ENCODE measurements at regions not wholly inside any gene's neighbourhood (a gene's known extent, or its start where the extent isn't known, plus 50 kb on each side); places are given as distances from the start of the nearest gene placed in this dataset.
"Not testable (repeated sequence)": the region's sequence is repeated elsewhere in the genome, so short reads cannot be mapped to it uniquely, and the experiment has no call there.

DNA sequence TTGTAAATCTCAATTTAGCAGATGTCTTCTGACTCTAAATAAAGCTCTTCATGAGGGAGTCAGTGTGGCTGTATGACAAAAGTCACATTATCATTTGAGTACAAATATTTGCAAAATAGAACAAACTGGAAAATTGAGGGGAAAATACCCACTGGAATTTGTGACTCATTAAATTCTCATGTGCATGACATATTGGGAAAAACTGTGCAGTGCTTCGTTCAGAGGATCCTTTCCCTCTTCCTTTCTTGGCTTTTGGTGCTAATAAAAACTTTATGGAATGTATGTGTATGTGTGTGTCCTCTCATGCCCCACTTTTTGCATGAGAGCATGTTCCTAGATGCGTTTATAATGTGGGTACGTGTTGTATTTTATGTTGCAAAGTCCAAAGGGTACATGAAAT is 267.8 kb downstream of the KTN1 start:
- DNase-seq (ENCODE audit: low spot score) = no peak

DNA sequence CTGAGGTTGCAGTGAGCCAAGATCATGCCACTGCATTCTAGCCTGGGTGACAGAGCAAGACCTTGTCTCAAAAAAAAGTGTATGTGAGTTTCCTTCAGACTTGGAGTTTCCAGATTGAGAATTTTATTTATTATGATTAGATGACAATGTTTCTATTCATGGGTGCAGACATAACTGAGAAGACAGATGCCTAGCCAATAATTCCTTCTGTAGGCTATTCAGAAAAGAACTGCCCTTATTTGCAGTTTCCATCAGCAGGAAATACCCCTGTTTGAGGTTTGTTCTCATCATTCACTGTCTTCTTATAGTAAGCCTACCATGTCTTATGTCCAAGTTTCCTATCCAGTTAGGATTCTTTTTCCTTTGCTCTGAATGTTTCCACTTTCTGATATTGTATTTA is 269.0 kb downstream of the KTN1 start:
- no peak for DNase-seq (ENCODE audit: low spot score)

DNA sequence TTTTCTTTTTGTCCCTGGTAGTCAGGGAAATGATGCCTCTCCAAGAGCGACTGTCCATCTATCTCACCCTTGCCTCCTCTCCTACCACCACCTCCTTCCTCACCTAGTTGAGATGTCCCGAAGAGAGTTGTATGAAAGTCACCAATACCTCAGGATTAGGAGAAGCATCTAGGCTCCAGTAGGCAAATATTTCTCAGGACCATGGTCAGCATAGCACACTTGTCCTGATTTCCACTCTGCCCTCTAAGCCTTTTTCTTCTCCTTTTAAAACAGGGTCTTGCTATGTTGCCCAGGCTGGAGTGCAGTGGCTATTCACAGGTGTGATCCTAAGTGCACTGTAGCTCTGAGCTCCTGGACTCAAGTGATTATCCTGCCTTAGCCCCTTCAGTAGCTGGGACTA is 268.4 kb upstream of the PELI2 start:
- no peak for DNase-seq (ENCODE audit: low spot score)

DNA sequence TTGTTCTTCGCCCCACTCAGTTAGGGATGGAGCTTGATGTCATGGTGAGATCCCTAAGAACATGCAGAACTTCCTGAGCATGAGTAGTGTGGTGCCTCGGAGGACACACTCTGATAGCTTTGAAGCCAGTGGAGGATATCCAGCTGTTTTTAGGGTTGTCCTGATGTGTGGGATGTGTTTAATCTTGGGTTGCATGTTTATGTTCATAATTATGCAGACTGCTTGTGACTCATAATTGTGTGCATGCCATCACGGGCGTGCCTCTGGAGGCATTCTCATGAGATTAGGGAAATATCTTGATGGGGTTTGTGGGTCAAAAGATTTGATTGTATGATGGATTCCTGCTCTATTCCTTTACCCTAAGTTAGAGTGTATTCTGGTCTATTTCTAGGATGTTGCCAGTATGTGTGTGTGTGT is 267.4 kb upstream of the PELI2 start:
- no peak for DNase-seq (ENCODE audit: low spot score)

- DNase-seq (ENCODE audit: low spot score) = no peak
Observed at GRCh38 chr14:55851301-55851700, 266.9 kb upstream of the PELI2 start.

DNA sequence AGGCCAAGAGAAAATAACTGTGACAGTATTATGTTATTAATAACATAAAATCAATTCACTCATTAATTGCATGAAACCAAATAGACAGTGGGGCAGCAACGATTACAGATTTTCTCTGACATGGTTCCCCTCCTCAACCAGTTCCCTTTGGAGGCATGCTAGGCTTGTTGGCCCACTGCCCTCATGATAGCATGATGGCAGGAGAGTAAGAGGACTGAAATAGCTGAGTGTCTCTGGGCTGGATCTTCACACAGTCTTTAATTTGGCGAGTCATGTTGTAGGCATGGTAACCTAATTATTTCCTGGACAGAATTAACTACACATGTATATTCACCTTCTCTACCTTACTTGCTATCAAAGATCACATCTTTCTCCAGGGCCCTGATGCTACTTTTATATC is 266.2 kb upstream of the PELI2 start:
- DNase-seq (ENCODE audit: low spot score) = no peak

GRCh38 chr14:55855751-55856150 is 262.5 kb upstream of the PELI2 start:
- no peak for DNase-seq (ENCODE audit: low spot score)

DNA sequence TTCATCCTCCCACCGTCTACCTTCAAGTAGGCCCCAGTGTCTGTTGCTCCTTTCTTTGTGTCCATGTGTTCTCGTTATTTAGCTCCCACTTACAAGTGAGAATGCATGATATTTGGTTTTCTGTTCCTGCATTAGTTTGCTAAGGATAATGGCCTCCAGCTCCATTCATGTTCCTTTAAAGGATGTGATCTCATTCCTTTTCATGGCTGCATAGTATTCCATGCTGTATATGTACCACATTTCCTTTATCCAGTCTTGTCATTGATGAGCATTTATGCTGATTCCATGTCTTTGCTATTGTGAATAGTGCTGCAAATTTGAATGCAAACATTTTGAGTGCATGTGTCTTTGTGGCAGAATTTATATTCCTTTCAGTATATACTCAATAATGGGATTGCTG is 259.6 kb upstream of the PELI2 start:
- DNase-seq (ENCODE audit: low spot score) = no peak

- DNase-seq (ENCODE audit: low spot score) = not testable (repeated sequence)
Observed at GRCh38 chr14:55861561-55861960, 256.6 kb upstream of the PELI2 start.

- no peak for DNase-seq (ENCODE audit: low spot score)
Observed at GRCh38 chr14:55864890-55865655, 253.1 kb upstream of the PELI2 start.

DNA sequence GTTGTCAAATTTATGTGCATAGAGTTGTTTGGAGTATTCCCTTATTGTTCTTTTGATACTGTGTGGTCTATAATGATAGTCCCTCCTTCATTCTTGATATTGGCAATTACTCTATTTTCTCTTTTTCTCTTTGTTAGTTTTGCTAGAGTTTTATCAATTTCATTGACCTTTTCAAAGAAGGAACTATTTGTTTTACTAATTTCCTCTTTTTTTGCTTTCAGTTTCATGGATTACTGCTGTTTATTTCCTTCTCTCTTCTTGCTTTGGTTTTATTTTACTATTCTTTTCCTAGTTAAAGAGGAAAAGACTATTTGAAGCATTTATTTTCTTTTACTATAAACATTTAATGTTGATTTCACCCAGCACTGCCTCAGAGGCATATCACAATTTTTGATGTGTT is 250.9 kb upstream of the PELI2 start:
- DNase-seq (ENCODE audit: low spot score) = no peak

- DNase-seq (ENCODE audit: low spot score) = no peak
Observed at GRCh38 chr14:55867719-55868118, 250.5 kb upstream of the PELI2 start.

DNA sequence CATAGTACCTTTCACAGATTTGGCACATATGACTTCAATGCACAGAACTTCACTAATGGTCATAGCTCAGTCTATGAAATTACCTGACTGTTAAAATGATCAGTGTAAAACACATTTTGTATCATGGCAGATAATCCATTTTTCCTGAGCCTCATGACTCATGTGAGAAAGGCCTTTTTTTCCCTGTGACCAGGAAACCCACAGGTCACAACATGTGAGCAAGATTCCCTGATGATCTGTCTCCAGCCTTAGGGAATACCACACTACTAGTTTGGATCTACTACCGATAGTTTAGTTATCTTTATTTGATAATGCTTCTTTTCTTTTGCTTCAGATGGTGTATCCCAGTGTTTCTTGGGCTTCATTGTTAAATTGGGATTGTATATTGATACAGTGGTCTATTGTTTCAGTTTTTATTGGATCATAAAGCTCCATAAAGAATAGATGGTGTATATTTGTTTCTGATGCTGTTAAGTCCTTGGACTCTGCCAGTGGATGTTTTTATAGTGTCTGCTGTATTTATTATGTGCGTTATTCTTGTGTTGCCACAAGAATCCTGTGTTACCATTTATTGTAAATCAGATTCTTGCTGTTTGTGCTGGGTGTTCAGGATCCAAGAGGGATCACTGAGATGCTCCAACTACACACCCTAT is 248.7 kb upstream of the PELI2 start:
- DNase-seq (ENCODE audit: low spot score) = no peak

DNA sequence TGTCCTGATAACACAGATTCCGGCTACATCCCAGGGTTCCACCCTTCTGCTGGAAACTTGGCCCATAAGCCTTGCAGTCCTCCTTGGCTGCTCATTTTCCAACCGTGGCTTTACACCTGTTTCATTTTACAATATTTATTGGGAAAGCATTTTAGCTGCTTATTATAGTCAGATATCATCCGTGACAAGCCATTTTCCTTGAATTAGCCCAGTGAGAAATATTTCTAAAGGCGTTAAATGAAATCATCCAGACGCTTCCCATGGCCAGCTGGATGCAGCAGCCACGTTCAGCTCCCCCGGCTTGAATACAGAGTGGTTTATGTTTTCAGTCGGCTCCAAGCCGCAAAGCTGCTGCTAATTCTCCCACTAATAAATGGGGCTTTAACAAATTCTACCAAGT is 245.0 kb upstream of the PELI2 start:
- DNase-seq (ENCODE audit: low spot score) = no peak

DNA sequence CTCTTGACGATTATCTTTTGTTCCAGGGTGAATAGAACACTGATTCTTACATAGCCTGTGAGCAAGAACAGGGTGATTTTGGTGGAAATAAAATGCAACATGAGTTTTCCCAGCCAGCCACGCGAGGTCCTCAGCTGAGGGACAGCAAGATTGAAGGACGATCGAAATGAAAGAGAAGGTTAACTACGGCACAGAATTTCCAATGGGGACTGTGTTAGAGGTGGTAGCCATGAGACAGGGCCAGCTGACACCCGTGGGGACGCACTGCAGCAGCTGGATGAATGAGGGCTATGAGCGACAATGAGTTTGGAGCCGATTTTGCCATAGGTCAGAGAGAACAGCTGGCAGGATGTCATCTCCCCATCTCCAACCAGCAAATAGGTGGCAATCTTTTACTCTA is 243.4 kb upstream of the PELI2 start:
- peak; percentile 12 for DNase-seq (ENCODE audit: low spot score)

GRCh38 chr14:55877942-55878341 is 240.3 kb upstream of the PELI2 start:
- no peak for DNase-seq (ENCODE audit: low spot score)

DNA sequence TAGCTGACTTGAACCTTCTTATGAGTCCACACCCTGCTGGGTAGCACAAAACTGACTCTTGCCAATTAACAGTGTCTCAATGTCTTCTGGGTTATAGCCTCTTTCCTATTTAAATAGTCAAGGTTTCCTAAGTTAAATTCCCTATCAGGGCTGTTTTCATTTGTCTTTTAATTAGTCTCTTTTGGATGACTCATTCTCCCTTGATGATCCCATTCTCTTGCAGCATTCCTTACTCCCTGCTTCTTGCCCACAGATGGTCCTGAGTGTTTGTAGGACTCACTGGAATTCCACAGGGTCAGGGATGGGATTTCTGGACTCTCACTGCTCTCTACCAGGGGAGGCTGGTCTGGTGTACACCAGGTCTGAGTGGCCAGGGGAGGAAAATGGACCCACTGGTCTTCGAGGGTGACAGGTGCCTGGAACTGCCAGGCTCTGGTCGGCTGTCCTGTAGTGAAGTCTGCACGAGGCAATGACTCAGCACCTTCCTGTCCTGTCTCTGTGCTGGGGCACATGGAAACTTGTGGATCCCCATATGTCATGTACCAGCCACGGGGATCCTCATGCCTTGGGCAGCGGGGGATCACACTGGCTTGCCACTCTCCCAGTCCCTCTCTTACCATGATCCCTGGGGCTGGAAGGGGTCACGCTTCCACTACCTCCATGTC is 236.5 kb upstream of the PELI2 start:
- no peak for DNase-seq (ENCODE audit: low spot score)

DNA sequence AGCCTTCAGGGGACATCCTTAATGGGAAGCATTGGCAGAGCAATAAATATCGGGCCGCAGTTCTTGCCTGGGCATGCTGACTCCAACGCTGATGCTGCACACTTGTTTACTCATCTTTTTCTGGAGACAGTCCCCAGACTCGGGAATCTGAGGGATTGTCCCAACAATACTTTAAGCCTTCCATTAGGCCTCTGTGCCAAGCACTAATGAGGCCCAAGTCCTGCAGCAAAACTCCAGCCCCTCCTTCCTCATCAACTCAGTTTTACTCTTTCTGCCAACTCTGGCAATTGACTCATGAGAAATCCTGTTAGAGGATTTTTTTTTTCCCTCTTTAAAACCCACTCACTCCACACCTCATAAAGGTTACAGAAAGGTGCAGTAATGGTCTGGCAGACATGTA is 233.4 kb upstream of the PELI2 start:
- no peak for DNase-seq (ENCODE audit: low spot score)

GRCh38 chr14:55889124-55889523 is 229.1 kb upstream of the PELI2 start:
- no peak for DNase-seq (ENCODE audit: low spot score)

DNA sequence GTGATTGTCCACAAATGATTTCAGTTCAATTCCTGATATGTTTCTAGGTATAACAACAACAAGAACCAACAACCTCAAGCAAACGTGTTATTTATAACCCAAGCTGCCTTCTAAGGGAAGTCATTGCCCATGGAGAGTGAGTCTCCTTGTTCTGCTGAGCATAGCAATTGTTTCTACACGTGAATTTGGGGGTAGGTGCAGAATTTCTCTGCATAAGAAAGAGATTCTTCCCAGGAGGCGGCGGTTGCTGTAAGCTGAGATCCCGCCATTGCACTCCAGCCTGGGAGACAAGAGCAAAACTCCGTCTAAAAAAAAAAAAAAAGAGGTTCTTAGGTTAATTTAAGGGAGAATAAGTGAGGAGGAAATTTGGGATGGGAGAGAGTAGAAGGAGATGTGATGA is 226.5 kb upstream of the PELI2 start:
- no peak for DNase-seq (ENCODE audit: low spot score)

DNA sequence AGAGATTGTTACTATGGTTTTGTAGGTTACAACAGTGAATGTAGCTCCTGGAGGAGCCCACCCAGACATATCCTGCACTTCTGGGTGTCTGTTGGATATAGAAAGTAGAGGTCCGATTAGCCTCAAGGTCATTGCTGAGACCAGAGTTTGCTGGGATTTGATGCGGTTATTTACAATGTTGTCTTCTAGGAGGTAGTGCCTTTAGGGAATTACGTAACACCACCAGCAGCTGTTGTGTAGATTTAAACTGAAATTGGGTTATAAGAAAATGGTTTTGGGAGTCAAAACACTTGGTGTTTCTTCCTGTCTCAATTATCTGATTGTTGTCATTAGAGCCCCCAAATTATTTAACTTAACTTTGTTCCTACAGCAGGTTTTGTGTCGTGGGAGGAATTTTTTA is 225.3 kb upstream of the PELI2 start:
- DNase-seq (ENCODE audit: low spot score) = no peak

DNA sequence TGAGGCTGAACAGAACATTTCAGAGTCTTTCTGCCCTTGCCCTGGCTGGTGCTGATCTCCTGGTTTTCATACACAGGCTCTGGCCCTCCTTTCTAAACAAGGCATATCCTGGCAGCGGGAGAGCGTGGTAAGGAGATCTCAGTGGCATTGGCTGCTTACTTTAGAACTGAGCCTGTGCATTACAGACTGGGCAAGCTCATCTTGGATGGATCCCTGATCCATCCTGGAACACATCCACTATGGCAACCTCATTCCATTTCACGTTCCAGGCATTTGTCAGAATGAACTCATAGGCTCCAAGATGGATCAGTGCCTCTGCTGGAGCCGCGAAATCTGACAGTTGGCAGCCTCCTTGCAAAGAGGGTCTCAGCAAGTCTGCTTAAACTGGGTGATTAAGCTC is 224.5 kb upstream of the PELI2 start:
- no peak for DNase-seq (ENCODE audit: low spot score)

DNA sequence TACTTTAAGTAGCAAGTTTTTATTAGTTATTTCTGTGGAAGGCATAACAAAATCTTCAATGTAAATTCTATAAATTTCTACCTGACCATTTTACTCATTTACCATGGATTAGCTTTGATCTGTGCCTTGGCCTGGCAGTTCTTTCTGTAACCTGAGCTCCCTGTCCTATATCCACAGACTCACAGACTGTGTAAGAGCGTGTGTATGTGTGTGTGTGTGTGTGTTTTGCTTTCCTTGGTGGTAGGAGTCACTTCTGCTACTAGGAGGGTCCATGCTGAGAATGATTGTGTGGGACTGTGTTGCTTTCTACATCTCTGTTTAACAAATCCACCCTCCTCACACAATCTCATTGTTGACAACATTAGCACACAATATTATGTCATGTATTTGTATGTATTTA is 221.2 kb upstream of the PELI2 start:
- DNase-seq (ENCODE audit: low spot score) = no peak
